T-cell (primary cell): ENCODE measurements at regions not wholly inside any gene's neighbourhood (a gene's known extent, or its start where the extent isn't known, plus 50 kb on each side); places are given as distances from the start of the nearest gene placed in this dataset.

Source experiments
- ATAC-seq, 4 experiments: fragments of 200-7000 bp in 3 of 4; fragments of 150-1000 bp in 1 of 4; cut with Tn5 transposase; replicated peaks in 1 of 4; 1 replicate in 3 of 4; 2 replicates in 1 of 4; pipeline ENCODE4 v1.10.0; 2021; ENCODE audit warnings: moderate library complexity in 3 of 4, mild to moderate bottlenecking in 2 of 4, moderate number of reproducible peaks in 1 of 4
- CTCF ChIA-PET, 2 donors: fragments of 300-600 bp; sonication (Branson Sonifier 250); formaldehyde crosslinking; loops; one replicate each; lab custom pipeline; 2022; ENCODE audit warnings: antibody characterized with exemption in 2 of 2; lab: Charles Lee
- POLR2A ChIA-PET, 2 donors: fragments of 300-600 bp; sonication (Branson Sonifier 250); formaldehyde crosslinking; loops; one replicate each; lab custom pipeline; 2022; ENCODE audit warnings: antibody characterized with exemption in 2 of 2; lab: Charles Lee
- DNase-seq, 35 experiments: peaks; one replicate each; pipeline versions ENCODE4 v3.0.0 to v3.0.0-alpha.2; 2013 to 2023
- H3K27ac ChIP-seq: one replicate; pipeline ENCODE4 v1.5.1; 2013; ENCODE audit warnings: low read length
- H3K27me3 ChIP-seq, 2 experiments: replicated peaks in 1 of 2; 1 replicate in 1 of 2; 2 replicates in 1 of 2; pipeline versions ENCODE4 v1.6.1 to v1.7.0; 2013; ENCODE audit warnings: low read length in 1 of 2, mixed read lengths in 1 of 2; ENCODE audit not compliant: control insufficient read depth in 2 of 2, insufficient read depth in 2 of 2; ENCODE audit errors: extremely low read depth in 1 of 2
- H3K36me3 ChIP-seq, 2 donors: 1 replicate in 1 of 2; 2 replicates in 1 of 2; pipeline versions ENCODE4 v1.6.1 to v1.7.0; 2013; ENCODE audit warnings: low read length in 1 of 2; ENCODE audit not compliant: control insufficient read depth in 2 of 2, insufficient read depth in 1 of 2; ENCODE audit errors: extremely low read depth in 1 of 2
- H3K4me1 ChIP-seq, 2 experiments: 1 replicate in 1 of 2; 2 replicates in 1 of 2; pipeline versions ENCODE4 v1.6.1 to v1.7.0; 2013; ENCODE audit warnings: low read length in 2 of 2, mixed read lengths in 1 of 2; ENCODE audit not compliant: insufficient read depth in 2 of 2, control insufficient read depth in 1 of 2; ENCODE audit errors: extremely low read depth in 1 of 2
- H3K4me3 ChIP-seq, 2 donors: 1 replicate in 1 of 2; 2 replicates in 1 of 2; pipeline versions ENCODE4 v1.5.1 to v1.7.0; 2013; ENCODE audit warnings: mild to moderate bottlenecking in 2 of 2, low read length in 1 of 2, moderate library complexity in 1 of 2; ENCODE audit not compliant: control insufficient read depth in 1 of 2; ENCODE audit errors: extremely low read depth in 1 of 2
- H3K9me3 ChIP-seq: 2 replicates; pipeline ENCODE4 v1.7.0; 2013
- H3K27ac Mint-ChIP-seq, 2 donors: one replicate each; pipeline ENCODE4 v1.8.0; 2020 to 2021; ENCODE audit warnings: mild to moderate bottlenecking in 2 of 2, mixed read lengths in 2 of 2
- H3K27me3 Mint-ChIP-seq, 2 donors: one replicate each; pipeline ENCODE4 v1.8.0; 2021 to 2022; ENCODE audit warnings: mixed read lengths in 2 of 2
- H3K36me3 Mint-ChIP-seq: one replicate; pipeline ENCODE4 v1.8.0; 2021; ENCODE audit warnings: mixed read lengths
- H3K4me1 Mint-ChIP-seq, 3 donors: one replicate each; pipeline ENCODE4 v1.8.0; 2020 to 2022; ENCODE audit warnings: mixed read lengths in 3 of 3, mild to moderate bottlenecking in 1 of 3
- H3K4me3 Mint-ChIP-seq, 3 donors: one replicate each; pipeline ENCODE4 v1.8.0; 2020 to 2022; ENCODE audit warnings: mild to moderate bottlenecking in 3 of 3, mixed read lengths in 3 of 3, moderate library complexity in 3 of 3
- H3K9me3 Mint-ChIP-seq, 3 donors: one replicate each; pipeline ENCODE4 v1.8.0; 2020 to 2022; ENCODE audit warnings: mixed read lengths in 3 of 3
- WGBS: methylation state at CpG from one replicate; pipeline ENCODE4 v1.1.5; 2013; ENCODE audit warnings: missing lambda C conversion rate; ENCODE audit not compliant: insufficient coverage; 5-methylcytosine and 5-hydroxymethylcytosine counted together

DNA sequence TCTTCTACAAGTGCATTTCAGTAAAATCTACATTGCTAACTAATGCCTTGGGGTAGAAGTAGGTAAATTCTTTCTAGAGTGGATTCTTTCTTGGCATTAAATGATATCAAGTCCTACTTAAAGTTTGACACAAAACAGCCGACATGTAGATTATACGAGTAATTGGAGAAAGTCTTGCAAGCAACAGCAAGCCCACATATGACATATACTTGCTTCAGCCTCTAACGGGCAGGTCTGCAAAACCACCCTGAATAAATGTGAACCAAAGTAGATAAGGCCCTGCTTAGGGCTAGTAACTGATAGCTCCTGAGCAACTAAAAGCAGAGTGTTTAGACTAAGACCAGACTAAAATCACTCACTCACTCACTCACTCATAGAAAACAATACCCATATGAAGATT, 203.2 kb downstream of the LTN1 start:
- Mint-ChIP-seq H3K27ac (no peak overlapping the region), H3K9me3 (peaks cover 3 to 7% (median 4%) of the 10 kb centered on the region in 3 donors), H3K27me3 (no peaks in the 10 kb centered on the region), H3K4me3 (no peak overlapping the region), H3K4me1 (peaks cover 0 to 19% (median 3%) of the 10 kb centered on the region in 3 donors), H3K36me3 (peaks cover 26% of the 10 kb centered on the region)
- WGBS = no CpG with 5 or more reads among the region's 3 CpGs
- H3K9me3 ChIP-seq = no peaks in the 10 kb centered on the region
- ChIA-PET CTCF (no interaction called here), POLR2A (no interaction called here)
- H3K36me3 ChIP-seq = no peaks in the 10 kb centered on the region
- no peaks in the 10 kb centered on the region for H3K4me1 ChIP-seq
- DNase-seq = no peak
- no peak for ATAC-seq
- H3K27ac ChIP-seq = no peak overlapping the region
- no peak overlapping the region for H3K4me3 ChIP-seq
- H3K27me3 ChIP-seq = no peaks in the 10 kb centered on the region

DNA sequence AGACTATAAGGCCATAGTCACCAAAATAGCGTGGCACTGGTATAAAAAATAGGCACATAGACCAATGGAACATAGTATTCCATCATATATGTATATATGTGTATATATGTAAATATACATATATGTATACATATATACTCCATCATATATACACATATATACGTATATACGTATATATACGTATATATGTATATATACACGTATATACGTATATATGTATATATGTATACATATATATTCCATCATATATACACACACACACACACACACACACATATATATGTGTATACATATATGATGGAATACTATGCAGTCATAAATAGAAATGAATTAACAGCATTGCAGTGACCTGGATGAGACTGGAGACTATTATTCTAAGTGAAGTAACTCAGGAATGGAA, 204.6 kb downstream of the LTN1 start:
- no peak for ATAC-seq
- ChIA-PET POLR2A (no interaction called here), CTCF (interaction anchor here in 1 of 2 donors (0.6 kb wide), 1 partner anchor 42 kb away, joined by 3 read pairs; no protein-coding TSS in a partner anchor)
- H3K9me3 ChIP-seq = no peaks in the 10 kb centered on the region
- Mint-ChIP-seq H3K9me3 (peaks cover 3 to 7% (median 4%) of the 10 kb centered on the region in 3 donors), H3K27ac (no peak overlapping the region), H3K4me1 (peaks cover 0 to 19% (median 0%) of the 10 kb centered on the region in 3 donors), H3K36me3 (peaks cover 22% of the 10 kb centered on the region), H3K27me3 (no peaks in the 10 kb centered on the region), H3K4me3 (no peak overlapping the region)
- no peak overlapping the region for H3K4me3 ChIP-seq
- H3K4me1 ChIP-seq = no peaks in the 10 kb centered on the region
- no peak overlapping the region for H3K27ac ChIP-seq
- DNase-seq = no peak
- no peaks in the 10 kb centered on the region for H3K36me3 ChIP-seq
- H3K27me3 ChIP-seq = no peaks in the 10 kb centered on the region
- WGBS = no CpG with 5 or more reads among the region's 6 CpGs

DNA sequence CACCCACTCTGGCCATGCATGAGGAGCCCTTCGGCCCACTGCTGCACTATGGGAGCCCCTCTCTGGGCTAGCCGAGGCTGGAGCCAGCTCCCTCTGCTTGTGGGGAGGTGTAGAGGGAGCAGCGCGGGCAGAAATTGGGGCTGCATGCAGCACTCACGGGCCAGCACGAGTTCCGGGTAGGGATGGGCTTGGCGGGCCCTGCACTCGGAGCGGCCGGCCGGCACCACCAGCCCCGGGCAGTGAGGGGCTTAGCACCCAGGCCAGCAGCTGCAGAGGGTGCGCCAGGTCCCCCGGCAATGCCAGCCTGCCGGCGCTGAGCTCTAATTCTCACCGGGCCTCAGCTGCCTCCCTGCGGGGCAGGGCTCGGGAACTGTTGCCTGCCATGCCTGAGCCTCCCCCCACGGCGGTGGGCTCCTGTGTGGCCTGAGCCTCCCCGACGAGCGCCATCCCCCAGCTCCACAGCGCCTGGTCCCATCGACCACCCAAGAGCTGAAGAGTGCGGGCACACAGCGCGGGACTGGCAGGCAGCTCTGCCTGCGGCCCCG, 209.0 kb downstream of the LTN1 start:
- ChIA-PET CTCF (no interaction called here), POLR2A (no interaction called here)
- Histone ChIP-seq H3K36me3 (no peaks in the 10 kb centered on the region), H3K27ac (no peak overlapping the region), H3K9me3 (no peaks in the 10 kb centered on the region), H3K4me1 (no peaks in the 10 kb centered on the region), H3K27me3 (no peaks in the 10 kb centered on the region), H3K4me3 (no peak overlapping the region)
- DNase-seq (no peak), ATAC-seq (no peak)
- no peaks in the 10 kb centered on the region for H3K27me3 Mint-ChIP-seq
- H3K36me3 Mint-ChIP-seq = peaks cover 36% of the 10 kb centered on the region
- H3K4me3 Mint-ChIP-seq = no peak overlapping the region
- peaks cover 3 to 7% (median 4%) of the 10 kb centered on the region in 3 donors for H3K9me3 Mint-ChIP-seq
- peaks cover 0 to 11% (median 0%) of the 10 kb centered on the region in 3 donors for H3K4me1 Mint-ChIP-seq
- WGBS = 94% methylated on average over 17 of the region's 32 CpGs
- no peak overlapping the region for H3K27ac Mint-ChIP-seq

DNA sequence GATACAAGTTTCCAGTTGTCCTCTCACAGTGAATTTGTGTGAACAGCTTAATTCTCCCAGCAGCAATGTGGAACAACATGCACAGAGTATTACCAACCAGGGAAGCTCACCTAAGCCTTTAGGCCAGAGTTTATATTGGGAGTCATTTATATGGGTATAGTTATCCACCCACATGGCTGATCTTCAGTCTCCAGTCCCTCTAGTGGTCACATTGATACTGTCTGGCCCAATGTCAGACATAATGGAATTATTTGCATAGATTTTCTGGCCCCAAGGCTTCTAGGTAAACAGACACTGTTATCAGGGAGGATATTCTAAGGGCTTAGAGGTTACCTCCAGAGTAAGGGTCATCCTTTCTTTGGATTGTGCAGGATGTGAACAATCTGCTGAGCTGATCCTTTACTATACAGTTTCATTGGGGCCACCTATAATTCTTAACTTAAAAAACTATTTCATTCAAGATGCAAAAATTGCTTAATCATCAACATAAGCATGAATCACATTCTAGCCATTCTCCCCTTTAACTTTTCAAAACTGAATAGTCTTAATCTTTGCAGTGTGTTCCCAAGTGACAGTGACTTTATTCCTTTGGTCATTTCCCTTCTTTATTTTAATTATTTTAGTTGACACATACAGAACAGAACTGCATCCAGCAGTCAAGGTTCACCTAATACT, 210.9 kb downstream of the LTN1 start:
- Histone ChIP-seq H3K4me3 (no peak overlapping the region), H3K27ac (no peak overlapping the region), H3K36me3 (no peaks in the 10 kb centered on the region), H3K4me1 (no peaks in the 10 kb centered on the region), H3K27me3 (no peaks in the 10 kb centered on the region), H3K9me3 (no peaks in the 10 kb centered on the region)
- Mint-ChIP-seq H3K27me3 (no peaks in the 10 kb centered on the region), H3K4me3 (no peak overlapping the region), H3K4me1 (peaks cover 0 to 11% (median 0%) of the 10 kb centered on the region in 3 donors), H3K9me3 (peaks cover 3 to 7% (median 4%) of the 10 kb centered on the region in 3 donors), H3K36me3 (peaks cover 36% of the 10 kb centered on the region), H3K27ac (no peak overlapping the region)
- ATAC-seq (no peak), DNase-seq (peak in 1 of 35 experiments; percentile 16)
- CTCF ChIA-PET = interaction anchor here (0.6 to 0.8 kb wide), 3 partner anchors 36 to 388 kb away, joined by 3 to 5 read pairs (median 4); no protein-coding TSS in a partner anchor
- POLR2A ChIA-PET = no interaction called here

DNA sequence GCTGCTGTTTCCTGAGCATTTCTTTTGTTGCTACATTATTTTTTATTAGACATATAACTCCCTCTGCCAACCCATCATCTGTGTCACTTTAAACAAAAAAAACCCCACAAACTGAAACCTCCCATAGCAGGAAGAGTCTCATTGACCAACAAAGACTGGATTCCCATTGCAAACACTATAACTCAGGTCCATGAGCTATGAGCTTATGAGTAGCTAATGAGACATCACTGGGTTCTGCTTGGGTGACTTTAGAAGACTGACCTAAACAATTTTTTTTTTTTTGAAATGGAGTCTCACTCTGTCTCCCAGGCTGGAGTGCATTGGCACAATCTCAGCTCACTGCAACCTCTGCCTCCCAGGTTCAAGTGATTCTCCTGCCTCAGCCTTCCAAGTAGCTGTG, 212.8 kb downstream of the LTN1 start:
- CTCF ChIA-PET = interaction anchor here (0.7 kb wide), 2 partner anchors 483 to 713 kb away, joined by 3 read pairs; no protein-coding TSS in a partner anchor
- Histone ChIP-seq H3K36me3 (no peaks in the 10 kb centered on the region), H3K27ac (no peak overlapping the region), H3K9me3 (no peaks in the 10 kb centered on the region), H3K4me3 (no peak overlapping the region), H3K27me3 (no peaks in the 10 kb centered on the region), H3K4me1 (no peaks in the 10 kb centered on the region)
- H3K27me3 Mint-ChIP-seq = no peaks in the 10 kb centered on the region
- no peak for ATAC-seq
- H3K4me3 Mint-ChIP-seq = no peak overlapping the region
- no peak for DNase-seq
- POLR2A ChIA-PET = no interaction called here
- H3K36me3 Mint-ChIP-seq = peaks cover 39% of the 10 kb centered on the region
- H3K4me1 Mint-ChIP-seq = peaks cover 0 to 8% (median 0%) of the 10 kb centered on the region in 3 donors
- H3K9me3 Mint-ChIP-seq = peaks cover 0 to 2% (median 2%) of the 10 kb centered on the region in 3 donors
- no peak overlapping the region for H3K27ac Mint-ChIP-seq

DNA sequence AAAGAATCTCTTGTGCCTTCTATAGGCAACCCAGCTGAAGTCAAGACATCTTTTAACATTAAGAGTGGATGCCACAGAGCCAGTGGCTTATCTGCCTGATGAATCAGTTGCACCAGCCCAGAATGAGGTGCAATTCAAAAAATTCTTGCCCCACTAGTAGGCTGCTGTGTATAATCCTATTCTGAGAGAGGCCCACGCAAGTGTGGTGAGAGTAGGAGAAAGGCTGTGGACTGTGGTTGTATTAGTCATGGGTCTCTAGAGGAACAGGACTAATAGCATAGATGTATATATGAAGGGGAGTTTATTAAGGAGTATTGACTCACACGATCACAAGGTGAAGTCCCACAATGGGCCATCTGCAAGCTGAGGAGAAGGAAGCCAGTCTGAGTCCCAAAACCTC, 216.4 kb downstream of the LTN1 start:
- no peak for DNase-seq
- POLR2A ChIA-PET = interaction anchor here in 1 of 2 donors (0.6 kb wide), 1 partner anchor 198 kb away, joined by 3 read pairs; no protein-coding TSS in a partner anchor
- Histone ChIP-seq H3K4me3 (no peak overlapping the region), H3K36me3 (no peaks in the 10 kb centered on the region), H3K27me3 (no peaks in the 10 kb centered on the region), H3K27ac (no peak overlapping the region), H3K9me3 (no peaks in the 10 kb centered on the region), H3K4me1 (no peaks in the 10 kb centered on the region)
- Mint-ChIP-seq H3K27me3 (no peaks in the 10 kb centered on the region), H3K27ac (no peak overlapping the region), H3K4me3 (no peak overlapping the region), H3K36me3 (peaks cover 39% of the 10 kb centered on the region), H3K4me1 (peaks cover 0 to 5% (median 0%) of the 10 kb centered on the region in 3 donors), H3K9me3 (no peaks in the 10 kb centered on the region)
- WGBS = 46% methylated on average over 2 of the region's 2 CpGs
- CTCF ChIA-PET = no interaction called here
- ATAC-seq = no peak
